HepG2 (cell line): ENCODE measurements at regions not wholly inside any gene's neighbourhood (a gene's known extent, or its start where the extent isn't known, plus 50 kb on each side); places are given as distances from the start of the nearest gene placed in this dataset.

ENCODE experiments used
- ATAC-seq: fragments of 200-7000 bp; cut with Tn5 transposase; 3 replicates; pipeline ENCODE4 v1.9.1; 2020; ENCODE audit warnings: mild to moderate bottlenecking, moderate library complexity
- BruUV-seq: library from RNA; stranded (reverse); fragments of 400-500 nt; replicated peaks from 2 replicates; lab custom pipeline; 2021; lab: Mats Ljungman, UMichigan
- CTCF ChIA-PET: fragments of 300-600 bp; formaldehyde crosslinking; extraction: SDS; loops from one replicate; lab custom pipeline; 2021; ENCODE audit warnings: low total read pairs, inconsistent platforms, low intra/inter-chr PET ratio; lab: Yijun Ruan, JAX
- POLR2A ChIA-PET: fragments of 350-600 bp; sonication (Branson Sonifier 250); formaldehyde crosslinking; loops from one replicate; lab custom pipeline; 2020; ENCODE audit warnings: antibody characterized with exemption, inconsistent platforms; lab: Yijun Ruan, JAX
- DNase-seq: peaks from one replicate; pipeline ENCODE4 v3.0.0-alpha.2; 2015; ENCODE audit warnings: low spot score
- FAIRE-seq: peaks from 3 replicates; lab custom pipeline; 2011; peaks lifted over from hg19 to GRCh38; lab: Jason Lieb, UNC
- H2AFZ ChIP-seq: one replicate; pipeline ENCODE4 v1.6.1; 2011; ENCODE audit warnings: low read length, inconsistent platforms
- H3K27ac ChIP-seq: fragments of 300-600 bp; 3 replicates; pipeline ENCODE4 v1.8.0; 2011; ENCODE audit warnings: mixed run types, mild to moderate bottlenecking, mixed read lengths, low read length, inconsistent platforms; ENCODE audit not compliant: insufficient read depth; ENCODE audit errors: extremely low read length
- H3K27me3 ChIP-seq, 2 experiments: fragments of 200-600 bp in 1 of 2; 2 replicates in 1 of 2; 3 replicates in 1 of 2; pipeline versions ENCODE4 v1.6.0 to v1.8.0; 2011; ENCODE audit warnings: low read length in 2 of 2, mild to moderate bottlenecking in 2 of 2, moderate library complexity in 2 of 2, inconsistent platforms in 1 of 2; ENCODE audit not compliant: insufficient read depth in 2 of 2, control insufficient read depth in 1 of 2
- H3K36me3 ChIP-seq, 2 experiments: fragments of 200-600 bp in 1 of 2; replicated peaks in 1 of 2; 2 replicates in 1 of 2; 3 replicates in 1 of 2; pipeline versions ENCODE4 v1.5.1 to v1.8.0; 2011; ENCODE audit warnings: low read length in 2 of 2, inconsistent platforms in 1 of 2; ENCODE audit not compliant: insufficient read depth in 2 of 2, control insufficient read depth in 1 of 2
- H3K4me1 ChIP-seq: 2 replicates; pipeline ENCODE4 v1.5.1; 2012; ENCODE audit warnings: low read length, inconsistent platforms; ENCODE audit not compliant: insufficient read depth
- H3K4me2 ChIP-seq: 2 replicates; pipeline ENCODE4 v1.6.0; 2011; ENCODE audit warnings: low read depth, low read length, inconsistent platforms
- H3K4me3 ChIP-seq, 3 experiments: fragments of 200-600 bp in 1 of 3; sonication (generic), shearing (Covaris generic) in 1 of 3; replicated peaks in 1 of 3; 2 replicates each; pipeline ENCODE4 v1.5.1; 2011 to 2016; ENCODE audit warnings: low read length in 3 of 3, inconsistent platforms in 2 of 3, low read depth in 2 of 3, mild to moderate bottlenecking in 2 of 3, control low read depth in 1 of 3, mixed read lengths in 1 of 3; ENCODE audit not compliant: insufficient read depth in 1 of 3
- H3K79me2 ChIP-seq: one replicate; pipeline ENCODE4 v1.6.1; 2011; ENCODE audit warnings: low read length, inconsistent platforms; ENCODE audit not compliant: insufficient read depth
- H3K9ac ChIP-seq: 2 replicates; pipeline ENCODE4 v1.6.0; 2011; ENCODE audit warnings: mild to moderate bottlenecking, low read depth, low read length, inconsistent platforms; ENCODE audit not compliant: insufficient read depth
- H3K9me3 ChIP-seq: 2 replicates; pipeline ENCODE4 v1.5.1; 2012; ENCODE audit warnings: mild to moderate bottlenecking, low read length
- H4K20me1 ChIP-seq: 2 replicates; pipeline ENCODE4 v1.6.0; 2011; ENCODE audit warnings: inconsistent platforms, mild to moderate bottlenecking, low read length, moderate library complexity; ENCODE audit not compliant: insufficient read depth
- CHD2 ChIP-seq: IDR thresholded peaks from 2 replicates; pipeline ENCODE4 v1.6.1; 2011; ENCODE audit warnings: low read depth, low read length, improper control_type of control experiment
- CREBL2 ChIP-seq: sonication (generic); formaldehyde crosslinking; IDR thresholded peaks from 2 replicates; pipeline ENCODE4 v1.8.1; 2023; ENCODE audit warnings: missing genetic modification reagents, mild to moderate bottlenecking, borderline replicate concordance
- HDAC1 ChIP-seq: sonication (generic); formaldehyde crosslinking; IDR thresholded peaks from 2 replicates; pipeline ENCODE4 v1.5.1; 2020; ENCODE audit warnings: mild to moderate bottlenecking, missing genetic modification reagents
- HNF4A ChIP-seq: sonication (generic); formaldehyde crosslinking; IDR thresholded peaks from 2 replicates; pipeline ENCODE4 v1.4.0; 2020; ENCODE audit warnings: missing genetic modification reagents
- HNRNPH1 ChIP-seq: fragments of 200-400 bp; formaldehyde crosslinking; optimal IDR thresholded peaks from 2 replicates; pipeline ENCODE3; 2017; ENCODE audit warnings: mild to moderate bottlenecking, low read depth, low read length
- IRF2 ChIP-seq: IDR thresholded peaks from 2 replicates; pipeline ENCODE4 v1.6.1; 2018; ENCODE audit warnings: missing genetic modification reagents, missing compliant biosample characterization
- KDM2A ChIP-seq: sonication (generic); formaldehyde crosslinking; IDR thresholded peaks from 2 replicates; pipeline ENCODE4 v1.4.0; 2020; ENCODE audit warnings: low read depth, missing genetic modification reagents, borderline replicate concordance
- NCOA5 ChIP-seq: sonication (generic); formaldehyde crosslinking; IDR thresholded peaks from 2 replicates; pipeline ENCODE4 v1.4.0; 2020; ENCODE audit warnings: missing genetic modification reagents
- NFKB2 ChIP-seq: sonication (generic); formaldehyde crosslinking; IDR thresholded peaks from 2 replicates; pipeline ENCODE4 v1.4.0; 2020; ENCODE audit warnings: missing genetic modification reagents, borderline replicate concordance
- NFKBIZ ChIP-seq: IDR thresholded peaks from 2 replicates; pipeline ENCODE4 v1.6.1; 2018; ENCODE audit warnings: missing genetic modification reagents, missing compliant biosample characterization
- RARG ChIP-seq: sonication (generic); formaldehyde crosslinking; IDR thresholded peaks from 2 replicates; pipeline ENCODE4 v1.4.0; 2020; ENCODE audit warnings: low read depth, mild to moderate bottlenecking, missing genetic modification reagents
- SAP130 ChIP-seq: IDR thresholded peaks from 2 replicates; pipeline ENCODE4 v1.6.1; 2016; ENCODE audit warnings: low read depth
- SP4 ChIP-seq: sonication (generic); formaldehyde crosslinking; IDR thresholded peaks from 2 replicates; pipeline ENCODE4 v1.8.1; 2023; ENCODE audit warnings: mild to moderate bottlenecking, missing genetic modification reagents
- TFDP2 ChIP-seq: sonication (generic); formaldehyde crosslinking; IDR thresholded peaks from 2 replicates; pipeline ENCODE4 v1.4.0; 2020; ENCODE audit warnings: missing genetic modification reagents
- TRIM24 ChIP-seq: sonication (generic); formaldehyde crosslinking; IDR thresholded peaks from 2 replicates; pipeline ENCODE4 v1.8.0; 2022; ENCODE audit warnings: mild to moderate bottlenecking, missing genetic modification reagents
- ZFP36L2 ChIP-seq: sonication (generic); formaldehyde crosslinking; IDR thresholded peaks from 2 replicates; pipeline ENCODE4 v1.4.0; 2020; ENCODE audit warnings: missing genetic modification reagents
- ZNF691 ChIP-seq: sonication (generic); formaldehyde crosslinking; IDR thresholded peaks from 2 replicates; pipeline ENCODE4 v1.4.0; 2020; ENCODE audit warnings: missing genetic modification reagents, low read depth, mild to moderate bottlenecking, borderline replicate concordance
- ZNF703 ChIP-seq: sonication (generic); formaldehyde crosslinking; IDR thresholded peaks from 2 replicates; pipeline ENCODE4 v1.5.1; 2020; ENCODE audit warnings: missing genetic modification reagents, mild to moderate bottlenecking, moderate library complexity, borderline replicate concordance
- WGBS: methylation state at CpG from one replicate; pipeline ENCODE4 v1.1.6; 2017; ENCODE audit warnings: low lambda C conversion rate; 5-methylcytosine and 5-hydroxymethylcytosine counted together
- in situ Hi-C: cut with HindIII; loops from 2 replicates; pipeline ENCODE4 v1.10.0; 2017; ENCODE audit warnings: low pct_unique_long_range_greater_than_20kb; ENCODE audit not compliant: extremely low pct_ligation_motif_present
- intact Hi-C: fragments of 100-400 bp; cut with micrococcal nuclease; formaldehyde crosslinking; loops from one replicate; pipeline ENCODE4 v1.10.0; 2022; ENCODE audit not compliant: unreplicated experiment
- TF ChIP-seq, protein P1 (sequence below): sonication (generic); formaldehyde crosslinking; IDR thresholded peaks from 2 replicates; pipeline ENCODE4 v1.8.0; 2022; ENCODE audit warnings: mild to moderate bottlenecking, missing genetic modification reagents, moderate library complexity
- TF ChIP-seq, protein P2 (sequence below): sonication (generic); formaldehyde crosslinking; IDR thresholded peaks from 2 replicates; pipeline ENCODE4 v1.5.0; 2020; ENCODE audit warnings: mild to moderate bottlenecking, missing genetic modification reagents, moderate library complexity

DNA sequence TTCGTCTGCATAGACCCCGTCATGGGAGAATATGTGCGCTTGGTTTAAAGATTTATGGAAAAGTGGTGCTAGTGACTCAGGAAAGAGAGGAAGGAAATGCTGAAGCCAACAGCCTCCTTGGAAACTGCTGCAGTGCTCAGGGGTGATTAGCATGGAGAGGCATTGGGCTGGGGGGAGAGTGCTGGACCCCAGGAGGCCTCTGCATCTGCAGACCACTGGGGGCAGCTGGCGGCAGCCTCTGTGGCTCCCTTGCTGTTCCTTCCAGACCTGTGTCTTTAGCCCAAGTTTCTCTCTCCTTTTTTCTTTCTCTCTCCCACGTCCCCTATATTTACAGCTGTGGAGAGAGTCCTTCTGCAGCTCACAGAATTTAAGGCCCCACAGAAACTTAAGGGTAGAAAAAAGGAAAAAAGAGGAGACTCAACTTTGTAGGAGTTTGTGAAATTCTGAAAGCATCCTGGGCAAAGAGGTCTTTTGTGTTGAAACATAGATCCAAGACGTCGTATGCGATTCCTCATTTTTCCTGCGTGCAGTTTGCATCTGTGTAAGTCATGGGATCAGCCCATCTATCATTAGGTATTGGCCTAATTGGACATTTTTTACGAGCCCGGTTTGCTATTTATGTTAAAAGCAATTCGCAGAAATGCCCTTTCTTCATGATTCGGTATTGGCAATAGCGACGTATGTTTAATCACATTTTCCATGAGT lies 116.2 kb upstream of the ZNF536 start:
- H3K4me1 ChIP-seq: no peaks in the 10 kb centered on the region
- TF ChIP-seq, protein P1, sequence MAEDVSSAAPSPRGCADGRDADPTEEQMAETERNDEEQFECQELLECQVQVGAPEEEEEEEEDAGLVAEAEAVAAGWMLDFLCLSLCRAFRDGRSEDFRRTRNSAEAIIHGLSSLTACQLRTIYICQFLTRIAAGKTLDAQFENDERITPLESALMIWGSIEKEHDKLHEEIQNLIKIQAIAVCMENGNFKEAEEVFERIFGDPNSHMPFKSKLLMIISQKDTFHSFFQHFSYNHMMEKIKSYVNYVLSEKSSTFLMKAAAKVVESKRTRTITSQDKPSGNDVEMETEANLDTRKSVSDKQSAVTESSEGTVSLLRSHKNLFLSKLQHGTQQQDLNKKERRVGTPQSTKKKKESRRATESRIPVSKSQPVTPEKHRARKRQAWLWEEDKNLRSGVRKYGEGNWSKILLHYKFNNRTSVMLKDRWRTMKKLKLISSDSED (CRISPR knock-in tag): no peak
- TF ChIP-seq RARG (CRISPR knock-in tag) (no peak), HNF4A (CRISPR knock-in tag) (no peak), SP4 (CRISPR knock-in tag) (no peak), HNRNPH1 (no peak), ZNF691 (CRISPR knock-in tag) (no peak), NCOA5 (CRISPR knock-in tag) (no peak), CHD2 (no peak), HDAC1 (no peak), TFDP2 (CRISPR knock-in tag) (no peak), NFKBIZ (CRISPR knock-in tag) (no peak), ZFP36L2 (CRISPR knock-in tag) (no peak), SAP130 (CRISPR knock-in tag) (no peak), ZNF703 (no peak), CREBL2 (CRISPR knock-in tag) (no peak), TRIM24 (CRISPR knock-in tag) (no peak), NFKB2 (CRISPR knock-in tag) (no peak), IRF2 (CRISPR knock-in tag) (no peak), KDM2A (CRISPR knock-in tag) (no peak)
- TF ChIP-seq, protein P2, sequence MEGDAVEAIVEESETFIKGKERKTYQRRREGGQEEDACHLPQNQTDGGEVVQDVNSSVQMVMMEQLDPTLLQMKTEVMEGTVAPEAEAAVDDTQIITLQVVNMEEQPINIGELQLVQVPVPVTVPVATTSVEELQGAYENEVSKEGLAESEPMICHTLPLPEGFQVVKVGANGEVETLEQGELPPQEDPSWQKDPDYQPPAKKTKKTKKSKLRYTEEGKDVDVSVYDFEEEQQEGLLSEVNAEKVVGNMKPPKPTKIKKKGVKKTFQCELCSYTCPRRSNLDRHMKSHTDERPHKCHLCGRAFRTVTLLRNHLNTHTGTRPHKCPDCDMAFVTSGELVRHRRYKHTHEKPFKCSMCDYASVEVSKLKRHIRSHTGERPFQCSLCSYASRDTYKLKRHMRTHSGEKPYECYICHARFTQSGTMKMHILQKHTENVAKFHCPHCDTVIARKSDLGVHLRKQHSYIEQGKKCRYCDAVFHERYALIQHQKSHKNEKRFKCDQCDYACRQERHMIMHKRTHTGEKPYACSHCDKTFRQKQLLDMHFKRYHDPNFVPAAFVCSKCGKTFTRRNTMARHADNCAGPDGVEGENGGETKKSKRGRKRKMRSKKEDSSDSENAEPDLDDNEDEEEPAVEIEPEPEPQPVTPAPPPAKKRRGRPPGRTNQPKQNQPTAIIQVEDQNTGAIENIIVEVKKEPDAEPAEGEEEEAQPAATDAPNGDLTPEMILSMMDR: no peak
- FAIRE-seq: no peak

More for the DNA sequence above, 116.2 kb upstream of the ZNF536 start:
- no peak overlapping the region for H3K4me3 ChIP-seq
- no peak overlapping the region for H3K9ac ChIP-seq
- no peaks in the 10 kb centered on the region for H3K36me3 ChIP-seq
- CTCF ChIA-PET: no interaction called here
- no peaks in the 10 kb centered on the region for H4K20me1 ChIP-seq
- in situ Hi-C loops (no loop called here), intact Hi-C loops (no loop called here)
- no peak overlapping the region for H2AFZ ChIP-seq
- H3K27me3 ChIP-seq: peaks cover 1 to 36% of the 10 kb centered on the region in 2 experiments; a peak in 3 of 5 replicates
- H3K79me2 ChIP-seq: no peaks in the 10 kb centered on the region
- H3K9me3 ChIP-seq: no peaks in the 10 kb centered on the region
- POLR2A ChIA-PET: no interaction called here
- DNase-seq: no peak
- no peak overlapping the region for H3K27ac ChIP-seq
- no peak for ATAC-seq
- H3K4me2 ChIP-seq: no peak overlapping the region
- 49% methylated on average over 15 of the region's 15 CpGs for WGBS
- BruUV-seq: no TSS peak
